ENCODE measurements at regions not wholly inside any gene's neighbourhood (a gene's known extent, or its start where the extent isn't known, plus 50 kb on each side); places are given as distances from the start of the nearest gene placed in this dataset.
"Not testable (repeated sequence)": the region's sequence is repeated elsewhere in the genome, so short reads cannot be mapped to it uniquely, and the experiment has no call there.

- no peaks in the 10 kb centered on the region for H3K9me3 ChIP-seq (ENCODE audit: control insufficient read depth, insufficient read depth, low read length)
- peaks cover 6% of the 10 kb centered on the region for H3K4me1 ChIP-seq (ENCODE audit: control insufficient read depth, insufficient read depth, low read length)
- no peak for DNase-seq (ENCODE audit: low read depth in 4 of 6, low spot score in 6 of 6)
- H3K27ac ChIP-seq (ENCODE audit: low read depth, low read length), result no peak overlapping the region
- H3K27me3 ChIP-seq (ENCODE audit: control insufficient read depth, insufficient read depth, low read length), result no peaks in the 10 kb centered on the region
- H3K4me3 ChIP-seq (ENCODE audit: low read depth, low read length), result no peak overlapping the region
- no peaks in the 10 kb centered on the region for H3K36me3 ChIP-seq (ENCODE audit: control insufficient read depth, insufficient read depth, low read length)
- WGBS (ENCODE audit: insufficient coverage), result 100% methylated on average over 1 of the region's 3 CpGs
Measured at GRCh38 chr3:81998907-81999306, 237.5 kb upstream of the GBE1 start.

GRCh38 chr3:81998139-81998755 is 236.8 kb upstream of the GBE1 start:
- Histone ChIP-seq H3K4me1 (ENCODE audit: control insufficient read depth, insufficient read depth, low read length) (peaks cover 6% of the 10 kb centered on the region), H3K36me3 (ENCODE audit: control insufficient read depth, insufficient read depth, low read length) (no peaks in the 10 kb centered on the region), H3K9me3 (ENCODE audit: control insufficient read depth, insufficient read depth, low read length) (no peaks in the 10 kb centered on the region), H3K4me3 (ENCODE audit: low read depth, low read length) (no peak overlapping the region), H3K27me3 (ENCODE audit: control insufficient read depth, insufficient read depth, low read length) (no peaks in the 10 kb centered on the region), H3K27ac (ENCODE audit: low read depth, low read length) (no peak overlapping the region)
- WGBS (ENCODE audit: insufficient coverage), result 42% methylated on average over 1 of the region's 2 CpGs
- DNase-seq (ENCODE audit: low read depth in 4 of 6, low spot score in 6 of 6), result peak in 2 of 6 donors; percentile 74 to 75

GRCh38 chr3:81997390-81997789 is 235.9 kb upstream of the GBE1 start:
- no peaks in the 10 kb centered on the region for H3K27me3 ChIP-seq (ENCODE audit: control insufficient read depth, insufficient read depth, low read length)
- H3K4me1 ChIP-seq (ENCODE audit: control insufficient read depth, insufficient read depth, low read length), result peaks cover 4% of the 10 kb centered on the region
- no peaks in the 10 kb centered on the region for H3K9me3 ChIP-seq (ENCODE audit: control insufficient read depth, insufficient read depth, low read length)
- no peaks in the 10 kb centered on the region for H3K36me3 ChIP-seq (ENCODE audit: control insufficient read depth, insufficient read depth, low read length)
- no peak overlapping the region for H3K27ac ChIP-seq (ENCODE audit: low read depth, low read length)
- H3K4me3 ChIP-seq (ENCODE audit: low read depth, low read length), result no peak overlapping the region
- WGBS (ENCODE audit: insufficient coverage), result no CpG with 5 or more reads among the region's 2 CpGs
- DNase-seq (ENCODE audit: low read depth in 4 of 6, low spot score in 6 of 6), result peak in 1 of 6 donors; percentile 37

GRCh38 chr3:81995329-81995728 is 233.9 kb upstream of the GBE1 start:
- no peaks in the 10 kb centered on the region for H3K4me1 ChIP-seq (ENCODE audit: control insufficient read depth, insufficient read depth, low read length)
- H3K27ac ChIP-seq (ENCODE audit: low read depth, low read length), result no peak overlapping the region
- peak in 1 of 6 donors; percentile 67 for DNase-seq (ENCODE audit: low read depth in 4 of 6, low spot score in 6 of 6)
- H3K36me3 ChIP-seq (ENCODE audit: control insufficient read depth, insufficient read depth, low read length), result no peaks in the 10 kb centered on the region
- no peaks in the 10 kb centered on the region for H3K27me3 ChIP-seq (ENCODE audit: control insufficient read depth, insufficient read depth, low read length)
- H3K4me3 ChIP-seq (ENCODE audit: low read depth, low read length), result no peak overlapping the region
- no peaks in the 10 kb centered on the region for H3K9me3 ChIP-seq (ENCODE audit: control insufficient read depth, insufficient read depth, low read length)
- WGBS (ENCODE audit: insufficient coverage), result 79% methylated on average over 1 of the region's 2 CpGs

- H3K27ac ChIP-seq (ENCODE audit: low read depth, low read length), result no peak overlapping the region
- no peaks in the 10 kb centered on the region for H3K27me3 ChIP-seq (ENCODE audit: control insufficient read depth, insufficient read depth, low read length)
- no peaks in the 10 kb centered on the region for H3K4me1 ChIP-seq (ENCODE audit: control insufficient read depth, insufficient read depth, low read length)
- no peaks in the 10 kb centered on the region for H3K9me3 ChIP-seq (ENCODE audit: control insufficient read depth, insufficient read depth, low read length)
- H3K4me3 ChIP-seq (ENCODE audit: low read depth, low read length), result no peak overlapping the region
- no peaks in the 10 kb centered on the region for H3K36me3 ChIP-seq (ENCODE audit: control insufficient read depth, insufficient read depth, low read length)
- 0% methylated on average over 1 of the region's 2 CpGs for WGBS (ENCODE audit: insufficient coverage)
- DNase-seq (ENCODE audit: low read depth in 4 of 6, low spot score in 6 of 6), result no peak
Measured at GRCh38 chr3:81989758-81990157, 228.3 kb upstream of the GBE1 start.

- H3K4me3 ChIP-seq (ENCODE audit: low read depth, low read length), result no peak overlapping the region
- no peaks in the 10 kb centered on the region for H3K27me3 ChIP-seq (ENCODE audit: control insufficient read depth, insufficient read depth, low read length)
- no peaks in the 10 kb centered on the region for H3K9me3 ChIP-seq (ENCODE audit: control insufficient read depth, insufficient read depth, low read length)
- WGBS (ENCODE audit: insufficient coverage), result 100% methylated on average over 2 of the region's 3 CpGs
- no peaks in the 10 kb centered on the region for H3K36me3 ChIP-seq (ENCODE audit: control insufficient read depth, insufficient read depth, low read length)
- no peaks in the 10 kb centered on the region for H3K4me1 ChIP-seq (ENCODE audit: control insufficient read depth, insufficient read depth, low read length)
- DNase-seq (ENCODE audit: low read depth in 4 of 6, low spot score in 6 of 6), result no peak
- no peak overlapping the region for H3K27ac ChIP-seq (ENCODE audit: low read depth, low read length)
Measured at GRCh38 chr3:81989274-81989673, 227.8 kb upstream of the GBE1 start.

GRCh38 chr3:81987412-81987811 is 226.0 kb upstream of the GBE1 start:
- not testable (repeated sequence) for H3K4me3 ChIP-seq (ENCODE audit: low read depth, low read length); H3K27me3 ChIP-seq (ENCODE audit: control insufficient read depth, insufficient read depth, low read length); H3K27ac ChIP-seq (ENCODE audit: low read depth, low read length); H3K9me3 ChIP-seq (ENCODE audit: control insufficient read depth, insufficient read depth, low read length); DNase-seq (ENCODE audit: low read depth in 4 of 6, low spot score in 6 of 6); H3K4me1 ChIP-seq (ENCODE audit: control insufficient read depth, insufficient read depth, low read length); H3K36me3 ChIP-seq (ENCODE audit: control insufficient read depth, insufficient read depth, low read length)
- 96% methylated on average over 10 of the region's 11 CpGs for WGBS (ENCODE audit: insufficient coverage)

- Histone ChIP-seq H3K36me3 (ENCODE audit: control insufficient read depth, insufficient read depth, low read length) (no peaks in the 10 kb centered on the region), H3K27ac (ENCODE audit: low read depth, low read length) (no peak overlapping the region), H3K27me3 (ENCODE audit: control insufficient read depth, insufficient read depth, low read length) (no peaks in the 10 kb centered on the region), H3K9me3 (ENCODE audit: control insufficient read depth, insufficient read depth, low read length) (no peaks in the 10 kb centered on the region), H3K4me1 (ENCODE audit: control insufficient read depth, insufficient read depth, low read length) (no peaks in the 10 kb centered on the region), H3K4me3 (ENCODE audit: low read depth, low read length) (no peak overlapping the region)
- 87% methylated on average over 7 of the region's 12 CpGs for WGBS (ENCODE audit: insufficient coverage)
- no peak for DNase-seq (ENCODE audit: low read depth in 4 of 6, low spot score in 6 of 6)
Measured at GRCh38 chr3:81985996-81986723, 224.7 kb upstream of the GBE1 start.

- H3K27ac ChIP-seq (ENCODE audit: low read depth, low read length), result no peak overlapping the region
- no peaks in the 10 kb centered on the region for H3K36me3 ChIP-seq (ENCODE audit: control insufficient read depth, insufficient read depth, low read length)
- no peaks in the 10 kb centered on the region for H3K4me1 ChIP-seq (ENCODE audit: control insufficient read depth, insufficient read depth, low read length)
- DNase-seq (ENCODE audit: low read depth in 4 of 6, low spot score in 6 of 6), result no peak
- no peak overlapping the region for H3K4me3 ChIP-seq (ENCODE audit: low read depth, low read length)
- H3K9me3 ChIP-seq (ENCODE audit: control insufficient read depth, insufficient read depth, low read length), result no peaks in the 10 kb centered on the region
- no CpG with 5 or more reads among the region's 1 CpG for WGBS (ENCODE audit: insufficient coverage)
- H3K27me3 ChIP-seq (ENCODE audit: control insufficient read depth, insufficient read depth, low read length), result no peaks in the 10 kb centered on the region
Measured at GRCh38 chr3:81983382-81983781, 221.9 kb upstream of the GBE1 start.
